GM23248 (cell line): ENCODE measurements at regions not wholly inside any gene's neighbourhood (a gene's known extent, or its start where the extent isn't known, plus 50 kb on each side); places are given as distances from the start of the nearest gene placed in this dataset.

Experiments
- EZH2 ChIP-seq: fragments of 200-600 bp; sonication (generic); IDR thresholded peaks from 2 replicates; pipeline ENCODE4 v1.6.1; 2018; ENCODE audit warnings: antibody characterized with exemption, mild to moderate bottlenecking; ENCODE audit not compliant: insufficient read depth, poor library complexity, severe bottlenecking
- EZH2phosphoT487 ChIP-seq: fragments of 200-600 bp; sonication (generic); IDR thresholded peaks from 2 replicates; pipeline ENCODE4 v1.6.1; 2018; ENCODE audit warnings: antibody characterized with exemption, moderate library complexity, mild to moderate bottlenecking, low read depth; ENCODE audit not compliant: insufficient read depth

DNA sequence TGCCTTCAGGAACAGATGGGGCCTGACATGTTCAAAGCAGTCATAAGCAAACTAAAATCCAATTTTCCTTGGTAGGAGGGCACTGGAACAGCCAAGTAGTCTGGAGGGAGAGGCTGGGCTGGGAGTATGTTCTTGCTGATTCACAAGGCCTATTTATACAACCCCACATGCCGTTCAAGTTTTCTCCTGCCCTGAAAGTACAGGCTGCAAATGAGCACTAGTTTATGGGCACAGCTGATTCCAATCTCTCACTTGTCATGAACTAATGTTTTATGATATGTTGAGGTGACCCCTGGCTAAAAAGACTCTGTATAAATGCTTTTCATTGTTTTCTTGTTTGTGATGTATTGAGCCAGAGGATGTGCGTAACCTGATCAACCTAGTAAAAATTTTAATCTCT lies 183.4 kb upstream of the SRD5A2 start:
- TF ChIP-seq EZH2phosphoT487 (no peak), EZH2 (no peak)
